Neural cell (in vitro differentiated cells): ENCODE measurements at regions not wholly inside any gene's neighbourhood (a gene's known extent, or its start where the extent isn't known, plus 50 kb on each side); places are given as distances from the start of the nearest gene placed in this dataset.

ENCODE experiments used
- H2AFZ ChIP-seq: fragments of 200-600, 300-800 bp; sonication (generic), shearing (Covaris generic); 2 replicates; pipeline ENCODE4 v1.6.0; 2014; ENCODE audit warnings: low read depth, mild to moderate bottlenecking, antibody characterized with exemption, low read length, moderate library complexity
- H3F3A ChIP-seq: fragments of 200-600 bp; shearing (Covaris generic); 2 replicates; pipeline ENCODE4 v1.6.1; 2016; ENCODE audit warnings: mild to moderate bottlenecking, moderate library complexity, mixed read lengths, antibody characterized with exemption, low read length; ENCODE audit not compliant: insufficient read depth, poor library complexity, severe bottlenecking
- H3K27ac ChIP-seq: fragments of 200-600, 300-800 bp; sonication (generic), shearing (Covaris generic); 2 replicates; pipeline ENCODE4 v1.5.1; 2014; ENCODE audit warnings: mild to moderate bottlenecking, low read length, moderate library complexity
- H3K27me3 ChIP-seq: fragments of 300-800, 200-600 bp; sonication (generic), shearing (Covaris generic); 2 replicates; pipeline ENCODE4 v1.6.0; 2014; ENCODE audit warnings: mild to moderate bottlenecking, low read depth, low read length, moderate library complexity; ENCODE audit not compliant: insufficient read depth
- H3K36me3 ChIP-seq: fragments of 300-800, 200-600 bp; sonication (generic), shearing (Covaris generic); 2 replicates; pipeline ENCODE4 v1.5.1; 2014; ENCODE audit warnings: mild to moderate bottlenecking, antibody characterized with exemption, low read length, moderate library complexity; ENCODE audit not compliant: insufficient read depth
- H3K4me2 ChIP-seq: fragments of 300-800, 200-600 bp; sonication (generic), shearing (Covaris generic); 2 replicates; pipeline ENCODE4 v1.6.0; 2014; ENCODE audit warnings: mild to moderate bottlenecking, low read length
- H3K4me3 ChIP-seq: fragments of 300-800, 200-600 bp; sonication (generic), shearing (Covaris generic); 2 replicates; pipeline ENCODE4 v1.5.1; 2014; ENCODE audit warnings: mild to moderate bottlenecking, low read length, moderate library complexity
- H3K79me2 ChIP-seq: fragments of 200-600 bp; shearing (Covaris generic); replicated peaks from 2 replicates; pipeline ENCODE4 v1.6.0; 2014; ENCODE audit warnings: mild to moderate bottlenecking, low read length, moderate library complexity; ENCODE audit not compliant: insufficient read depth
- H3K9ac ChIP-seq: fragments of 300-800, 200-600 bp; sonication (generic), shearing (Covaris generic); 2 replicates; pipeline ENCODE4 v1.6.1; 2016; ENCODE audit warnings: mild to moderate bottlenecking, low read length, mixed read lengths
- H3K9me2 ChIP-seq: fragments of 200-600 bp; shearing (Covaris generic); 2 replicates; pipeline ENCODE4 v1.6.1; 2016; ENCODE audit warnings: mild to moderate bottlenecking, low read length, mixed read lengths; ENCODE audit not compliant: insufficient read depth
- H3K9me3 ChIP-seq: fragments of 200-600, 300-800 bp; sonication (generic), shearing (Covaris generic); 2 replicates; pipeline ENCODE4 v1.6.1; 2016; ENCODE audit warnings: mild to moderate bottlenecking, mixed run types, low read length, moderate library complexity, mixed read lengths
- H4K20me1 ChIP-seq: fragments of 200-600 bp; shearing (Covaris generic); 2 replicates; pipeline ENCODE4 v1.6.1; 2016; ENCODE audit warnings: mild to moderate bottlenecking, mixed run types; ENCODE audit not compliant: insufficient read depth
- CTCF ChIP-seq: fragments of 450-650 bp; IDR thresholded peaks from 2 replicates; pipeline ENCODE4 v1.5.1; 2014; ENCODE audit warnings: antibody characterized with exemption, mild to moderate bottlenecking, moderate library complexity; ENCODE audit not compliant: poor library complexity, severe bottlenecking
- EP300 ChIP-seq: fragments of 450-650 bp; conservative IDR thresholded peaks from 2 replicates; pipeline ENCODE4 v1.6.1; 2014; ENCODE audit warnings: antibody characterized with exemption, mild to moderate bottlenecking, moderate library complexity; ENCODE audit not compliant: poor library complexity, severe bottlenecking
- EZH2 ChIP-seq: fragments of 200-600, 300-800 bp; shearing (Covaris generic), sonication (generic); IDR thresholded peaks from 2 replicates; pipeline ENCODE4 v1.6.1; 2014; ENCODE audit warnings: antibody characterized with exemption, low read length, borderline replicate concordance, mild to moderate bottlenecking; ENCODE audit not compliant: insufficient read depth, poor library complexity, severe bottlenecking
- MXI1 ChIP-seq: fragments of 450-650 bp; conservative IDR thresholded peaks from 2 replicates; pipeline ENCODE4 v1.6.1; 2014; ENCODE audit warnings: antibody characterized with exemption, mild to moderate bottlenecking; ENCODE audit not compliant: poor library complexity, severe bottlenecking
- POLR2AphosphoS5 ChIP-seq: IDR thresholded peaks from 2 replicates; pipeline ENCODE4 v1.6.1; 2012
- RAD21 ChIP-seq: fragments of 450-650 bp; conservative IDR thresholded peaks from 2 replicates; pipeline ENCODE4 v1.6.1; 2014; ENCODE audit warnings: antibody characterized with exemption, mild to moderate bottlenecking, moderate library complexity
- SMC3 ChIP-seq: fragments of 450-650 bp; conservative IDR thresholded peaks from 2 replicates; pipeline ENCODE4 v1.6.1; 2014; ENCODE audit warnings: antibody characterized with exemption, mild to moderate bottlenecking, moderate library complexity; ENCODE audit not compliant: poor library complexity
- TAF1 ChIP-seq: IDR thresholded peaks from 2 replicates; pipeline ENCODE4 v1.6.1; 2012; ENCODE audit warnings: low read depth
- TF ChIP-seq, protein P1 (sequence below): IDR thresholded peaks from 2 replicates; pipeline ENCODE4 v1.6.1; 2012; ENCODE audit warnings: borderline replicate concordance

DNA sequence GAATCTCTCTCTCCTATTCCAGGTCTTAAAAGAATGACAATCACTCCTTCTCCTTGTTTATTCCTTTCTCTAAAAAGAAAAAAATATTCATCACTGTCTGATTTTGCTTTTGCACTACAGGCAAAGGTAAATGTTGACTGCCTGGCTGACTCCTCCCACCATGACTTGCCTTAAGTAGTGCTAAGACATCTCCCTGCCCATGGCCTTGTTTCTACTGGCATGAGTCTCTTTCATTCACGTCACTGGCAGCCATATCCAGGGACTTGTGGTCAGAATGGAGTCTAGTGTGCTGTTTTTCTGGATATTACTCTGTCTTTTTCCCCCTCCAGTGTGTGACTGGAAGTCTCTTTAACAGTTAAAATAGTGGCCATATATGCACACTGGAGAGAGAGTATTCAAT lies 522.9 kb upstream of the DAB2 start:
- no peak for TF ChIP-seq POLR2AphosphoS5
- no peak for TF ChIP-seq CTCF
- TF ChIP-seq MXI1: no peak
- no peak for TF ChIP-seq EP300
- no peak for TF ChIP-seq EZH2
- no peaks in the 10 kb centered on the region for H3K36me3 ChIP-seq
- H4K20me1 ChIP-seq: no peaks in the 10 kb centered on the region
- no peak overlapping the region for H3K4me2 ChIP-seq
- no peak overlapping the region for H3K9ac ChIP-seq
- H2AFZ ChIP-seq: no peak overlapping the region
- no peaks in the 10 kb centered on the region for H3K27me3 ChIP-seq
- H3F3A ChIP-seq: no peaks in the 10 kb centered on the region
- no peaks in the 10 kb centered on the region for H3K9me3 ChIP-seq
- H3K9me2 ChIP-seq: no peaks in the 10 kb centered on the region
- no peak overlapping the region for H3K27ac ChIP-seq
- no peak overlapping the region for H3K4me3 ChIP-seq
- no peaks in the 10 kb centered on the region for H3K79me2 ChIP-seq

DNA sequence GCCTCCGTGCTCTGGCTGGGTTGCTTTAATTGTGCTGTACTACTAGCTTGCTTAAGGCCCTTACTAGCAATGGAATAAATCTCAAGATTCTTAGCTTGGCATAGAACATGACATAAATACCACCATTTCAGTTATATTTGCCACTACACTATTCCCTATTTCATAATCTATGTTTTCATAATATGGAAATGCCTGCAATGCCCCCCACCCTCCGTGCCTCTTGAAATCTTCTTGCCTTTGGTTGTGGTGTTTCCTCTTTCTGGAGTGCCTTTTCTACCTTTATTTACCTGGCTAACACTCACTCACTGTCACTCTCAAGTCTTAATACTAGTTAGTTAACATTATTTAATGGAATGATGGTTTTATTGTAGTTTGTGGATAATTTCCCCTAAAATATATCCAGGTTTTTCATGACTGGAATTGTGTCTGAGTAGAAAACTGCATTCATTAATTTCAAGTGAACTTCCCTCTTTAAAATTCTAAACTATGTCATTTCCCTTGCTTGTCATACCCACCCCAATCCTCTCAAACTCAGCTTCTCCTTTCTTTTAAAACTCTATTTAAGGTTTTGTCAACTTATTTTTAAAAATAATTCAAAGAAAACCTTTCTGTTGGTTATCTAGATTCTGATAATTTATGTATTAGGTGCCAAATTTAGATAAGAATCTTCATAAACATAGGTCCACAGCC lies 521.7 kb upstream of the DAB2 start:
- Histone ChIP-seq H3K36me3 (no peaks in the 10 kb centered on the region), H4K20me1 (no peaks in the 10 kb centered on the region), H2AFZ (no peak overlapping the region), H3K9me2 (no peaks in the 10 kb centered on the region), H3K27ac (no peak overlapping the region), H3K27me3 (no peaks in the 10 kb centered on the region), H3K79me2 (no peaks in the 10 kb centered on the region), H3F3A (no peaks in the 10 kb centered on the region), H3K4me2 (no peak overlapping the region), H3K9ac (no peak overlapping the region), H3K4me3 (no peak overlapping the region), H3K9me3 (no peaks in the 10 kb centered on the region)
- TF ChIP-seq MXI1 (no peak), SMC3 (no peak), RAD21 (no peak), CTCF (no peak), TAF1 (no peak), POLR2AphosphoS5 (no peak), EZH2 (no peak), EP300 (no peak)
- TF ChIP-seq, protein P1, sequence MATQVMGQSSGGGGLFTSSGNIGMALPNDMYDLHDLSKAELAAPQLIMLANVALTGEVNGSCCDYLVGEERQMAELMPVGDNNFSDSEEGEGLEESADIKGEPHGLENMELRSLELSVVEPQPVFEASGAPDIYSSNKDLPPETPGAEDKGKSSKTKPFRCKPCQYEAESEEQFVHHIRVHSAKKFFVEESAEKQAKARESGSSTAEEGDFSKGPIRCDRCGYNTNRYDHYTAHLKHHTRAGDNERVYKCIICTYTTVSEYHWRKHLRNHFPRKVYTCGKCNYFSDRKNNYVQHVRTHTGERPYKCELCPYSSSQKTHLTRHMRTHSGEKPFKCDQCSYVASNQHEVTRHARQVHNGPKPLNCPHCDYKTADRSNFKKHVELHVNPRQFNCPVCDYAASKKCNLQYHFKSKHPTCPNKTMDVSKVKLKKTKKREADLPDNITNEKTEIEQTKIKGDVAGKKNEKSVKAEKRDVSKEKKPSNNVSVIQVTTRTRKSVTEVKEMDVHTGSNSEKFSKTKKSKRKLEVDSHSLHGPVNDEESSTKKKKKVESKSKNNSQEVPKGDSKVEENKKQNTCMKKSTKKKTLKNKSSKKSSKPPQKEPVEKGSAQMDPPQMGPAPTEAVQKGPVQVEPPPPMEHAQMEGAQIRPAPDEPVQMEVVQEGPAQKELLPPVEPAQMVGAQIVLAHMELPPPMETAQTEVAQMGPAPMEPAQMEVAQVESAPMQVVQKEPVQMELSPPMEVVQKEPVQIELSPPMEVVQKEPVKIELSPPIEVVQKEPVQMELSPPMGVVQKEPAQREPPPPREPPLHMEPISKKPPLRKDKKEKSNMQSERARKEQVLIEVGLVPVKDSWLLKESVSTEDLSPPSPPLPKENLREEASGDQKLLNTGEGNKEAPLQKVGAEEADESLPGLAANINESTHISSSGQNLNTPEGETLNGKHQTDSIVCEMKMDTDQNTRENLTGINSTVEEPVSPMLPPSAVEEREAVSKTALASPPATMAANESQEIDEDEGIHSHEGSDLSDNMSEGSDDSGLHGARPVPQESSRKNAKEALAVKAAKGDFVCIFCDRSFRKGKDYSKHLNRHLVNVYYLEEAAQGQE: no peak
